ENCODE measurements at regions not wholly inside any gene's neighbourhood (a gene's known extent, or its start where the extent isn't known, plus 50 kb on each side); places are given as distances from the start of the nearest gene placed in this dataset.
A peak's percentile ranks its signal among the peaks of the same experiment; 100 is the strongest.
"Not testable (repeated sequence)": the region's sequence is repeated elsewhere in the genome, so short reads cannot be mapped to it uniquely, and the experiment has no call there.

GRCh38 chr12:31906557-31907301 lies 52.5 kb upstream of the RESF1 start:
- peaks cover 16% of the 10 kb centered on the region for H3K4me1 Mint-ChIP-seq (ENCODE audit: low read depth)
- no peaks in the 10 kb centered on the region for H3K27me3 Mint-ChIP-seq (ENCODE audit: low read depth)
- peaks cover 31% of the 10 kb centered on the region for H3K9me3 Mint-ChIP-seq
- H3K36me3 Mint-ChIP-seq (ENCODE audit: insufficient read depth): peaks cover 6% of the 10 kb centered on the region
- ATAC-seq: no peak
- no peak for DNase-seq
- H3K4me3 Mint-ChIP-seq: no peak overlapping the region

GRCh38 chr12:31903025-31903424 lies 56.2 kb upstream of the RESF1 start:
- H3K4me3 Mint-ChIP-seq: no peak overlapping the region
- H3K27me3 Mint-ChIP-seq (ENCODE audit: low read depth): no peaks in the 10 kb centered on the region
- H3K36me3 Mint-ChIP-seq (ENCODE audit: insufficient read depth): peaks cover 8% of the 10 kb centered on the region
- H3K9me3 Mint-ChIP-seq: peaks cover 28% of the 10 kb centered on the region
- H3K4me1 Mint-ChIP-seq (ENCODE audit: low read depth): peaks cover 27% of the 10 kb centered on the region
- no peak for ATAC-seq
- DNase-seq: no peak

GRCh38 chr12:31900271-31900670 lies 58.9 kb upstream of the RESF1 start:
- DNase-seq: no peak
- no peak for ATAC-seq
- Mint-ChIP-seq H3K4me1 (ENCODE audit: low read depth) (peaks cover 40% of the 10 kb centered on the region), H3K27me3 (ENCODE audit: low read depth) (no peaks in the 10 kb centered on the region), H3K36me3 (ENCODE audit: insufficient read depth) (peaks cover 14% of the 10 kb centered on the region), H3K9me3 (peaks cover 24% of the 10 kb centered on the region), H3K4me3 (no peak overlapping the region)

DNA sequence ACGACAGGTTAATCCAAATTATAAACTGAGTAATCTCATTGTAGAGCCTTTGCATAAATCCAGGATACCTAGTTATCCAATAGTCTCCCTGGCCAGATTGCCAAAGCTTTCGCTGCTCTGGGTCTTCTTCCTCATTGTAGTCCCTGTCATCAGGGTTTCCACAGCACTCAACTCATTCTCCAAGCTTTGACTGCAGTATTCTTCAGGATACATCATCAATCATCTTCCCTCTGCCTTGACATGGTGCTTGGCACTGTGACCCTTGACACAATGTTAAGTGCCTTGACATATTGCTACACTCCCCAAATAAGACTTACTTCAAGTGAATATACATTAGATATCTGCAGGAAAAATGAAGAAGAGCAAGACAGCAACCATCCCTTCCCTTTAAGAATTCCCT lies 60.1 kb upstream of the RESF1 start:
- no peak overlapping the region for H3K4me3 Mint-ChIP-seq
- DNase-seq: no peak
- peaks cover 31% of the 10 kb centered on the region for H3K9me3 Mint-ChIP-seq
- ATAC-seq: no peak
- H3K27me3 Mint-ChIP-seq (ENCODE audit: low read depth): no peaks in the 10 kb centered on the region
- peaks cover 17% of the 10 kb centered on the region for H3K36me3 Mint-ChIP-seq (ENCODE audit: insufficient read depth)
- H3K4me1 Mint-ChIP-seq (ENCODE audit: low read depth): peaks cover 48% of the 10 kb centered on the region

DNA sequence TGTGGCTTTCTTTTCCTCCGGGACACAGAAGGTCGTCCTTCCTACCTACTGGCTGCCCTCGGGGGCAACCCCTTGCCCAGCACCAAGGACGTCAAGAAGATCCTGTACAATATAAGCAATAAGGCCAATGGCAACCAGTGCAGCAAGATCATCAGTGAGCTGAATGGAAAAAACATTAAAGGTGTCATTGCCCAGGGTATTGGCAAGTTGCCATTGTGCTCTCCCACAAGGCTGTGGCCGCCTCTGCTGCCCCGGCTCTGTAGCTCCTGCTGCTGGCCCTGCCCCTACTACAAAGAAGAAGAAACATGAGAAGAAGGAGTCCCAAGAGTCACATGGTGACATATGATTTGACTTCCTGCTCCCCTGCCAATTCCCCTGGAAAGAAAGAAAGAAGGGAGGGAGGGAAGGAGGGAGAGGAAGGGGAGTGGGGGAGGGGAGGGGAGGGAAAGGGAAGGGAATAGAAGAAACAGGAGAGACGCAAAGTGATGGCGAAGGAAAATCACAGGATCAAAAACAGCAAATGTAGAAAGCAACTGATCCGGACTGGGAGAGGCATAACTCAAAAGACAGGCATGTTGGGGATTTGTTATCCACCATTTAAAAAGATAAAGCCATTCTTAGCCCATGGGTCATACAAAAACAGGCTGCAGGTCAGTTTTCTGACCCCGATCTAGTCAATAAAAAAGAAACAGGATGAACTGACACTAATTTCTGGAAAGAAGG lies 61.3 kb upstream of the RESF1 start:
- H3K4me1 Mint-ChIP-seq (ENCODE audit: low read depth): peaks cover 56% of the 10 kb centered on the region
- H3K27me3 Mint-ChIP-seq (ENCODE audit: low read depth): no peaks in the 10 kb centered on the region
- H3K9me3 Mint-ChIP-seq: peaks cover 37% of the 10 kb centered on the region
- DNase-seq (no peak), ATAC-seq (no peak)
- peak overlapping the region; percentile 9 for H3K4me3 Mint-ChIP-seq
- H3K36me3 Mint-ChIP-seq (ENCODE audit: insufficient read depth): peaks cover 19% of the 10 kb centered on the region

GRCh38 chr12:31897092-31897491 lies 62.1 kb upstream of the RESF1 start:
- Mint-ChIP-seq H3K4me1 (ENCODE audit: low read depth) (peaks cover 63% of the 10 kb centered on the region), H3K9me3 (peaks cover 37% of the 10 kb centered on the region), H3K36me3 (ENCODE audit: insufficient read depth) (peaks cover 19% of the 10 kb centered on the region), H3K4me3 (peak overlapping the region; percentile 68)
- DNase-seq; H3K27me3 Mint-ChIP-seq (ENCODE audit: low read depth); ATAC-seq: not testable (repeated sequence)

- DNase-seq: peak; percentile 78
- H3K9me3 Mint-ChIP-seq: peaks cover 37% of the 10 kb centered on the region
- H3K36me3 Mint-ChIP-seq (ENCODE audit: insufficient read depth): peaks cover 19% of the 10 kb centered on the region
- ATAC-seq: peak; percentile 99 to 100
- H3K4me3 Mint-ChIP-seq: peak overlapping the region; percentile 68
- H3K27me3 Mint-ChIP-seq (ENCODE audit: low read depth): no peaks in the 10 kb centered on the region
- H3K4me1 Mint-ChIP-seq (ENCODE audit: low read depth): peaks cover 64% of the 10 kb centered on the region
These were observed 62.6 kb upstream of the RESF1 start for GRCh38 chr12:31896514-31897039.

GRCh38 chr12:31895449-31896150 lies 63.6 kb upstream of the RESF1 start:
- peaks cover 37% of the 10 kb centered on the region for H3K9me3 Mint-ChIP-seq
- H3K36me3 Mint-ChIP-seq (ENCODE audit: insufficient read depth): peaks cover 19% of the 10 kb centered on the region
- DNase-seq (no peak), ATAC-seq (no peak)
- H3K27me3 Mint-ChIP-seq (ENCODE audit: low read depth): no peaks in the 10 kb centered on the region
- peak overlapping the region; percentile 24 for H3K4me3 Mint-ChIP-seq
- peaks cover 71% of the 10 kb centered on the region for H3K4me1 Mint-ChIP-seq (ENCODE audit: low read depth)

DNA sequence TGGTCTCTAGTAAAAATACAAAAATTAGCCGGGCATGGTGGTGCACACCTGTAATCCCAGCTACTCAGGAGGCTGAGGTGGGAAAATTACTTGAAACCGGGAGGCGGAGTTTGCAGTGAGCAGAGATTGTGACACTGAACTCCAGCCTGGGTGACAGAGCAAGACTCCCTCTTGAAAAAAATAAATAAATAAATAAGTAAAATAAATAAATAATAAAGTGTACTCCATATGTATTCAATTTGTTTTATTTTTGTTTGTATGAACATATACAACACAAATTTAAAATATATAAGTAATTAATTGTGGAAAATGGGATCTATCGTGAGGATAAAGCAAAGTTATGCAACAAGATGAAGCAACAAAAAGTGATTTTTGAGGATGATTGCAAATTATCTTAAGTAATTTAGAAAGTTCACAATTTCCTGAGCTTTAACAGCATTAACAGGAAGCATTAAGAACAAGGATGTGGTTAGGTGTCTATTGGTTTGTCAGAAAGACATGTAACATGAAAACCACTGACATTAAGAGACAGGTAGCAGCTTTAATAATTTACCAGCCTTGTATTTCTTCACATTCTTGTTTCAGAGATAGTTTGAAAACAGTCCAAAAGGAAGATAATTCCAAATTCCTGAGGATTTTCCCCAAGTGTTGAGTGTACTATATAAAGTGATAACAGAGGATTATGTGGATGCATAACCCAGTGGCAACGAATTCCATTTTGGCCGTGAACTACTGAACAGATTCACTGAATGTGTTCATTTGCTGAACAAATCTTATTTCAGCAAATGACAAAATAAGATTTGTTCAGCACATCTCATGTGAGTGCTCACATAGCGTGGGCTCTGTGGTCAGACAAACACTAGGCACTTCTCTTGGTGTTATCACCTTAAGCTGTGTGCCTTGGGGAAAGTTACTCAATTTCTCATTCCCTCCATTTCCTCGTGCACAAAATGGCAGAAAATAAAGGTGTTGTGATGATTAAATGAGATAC lies 68.6 kb upstream of the RESF1 start:
- DNase-seq: no peak
- H3K27me3 Mint-ChIP-seq (ENCODE audit: low read depth): no peaks in the 10 kb centered on the region

DNA sequence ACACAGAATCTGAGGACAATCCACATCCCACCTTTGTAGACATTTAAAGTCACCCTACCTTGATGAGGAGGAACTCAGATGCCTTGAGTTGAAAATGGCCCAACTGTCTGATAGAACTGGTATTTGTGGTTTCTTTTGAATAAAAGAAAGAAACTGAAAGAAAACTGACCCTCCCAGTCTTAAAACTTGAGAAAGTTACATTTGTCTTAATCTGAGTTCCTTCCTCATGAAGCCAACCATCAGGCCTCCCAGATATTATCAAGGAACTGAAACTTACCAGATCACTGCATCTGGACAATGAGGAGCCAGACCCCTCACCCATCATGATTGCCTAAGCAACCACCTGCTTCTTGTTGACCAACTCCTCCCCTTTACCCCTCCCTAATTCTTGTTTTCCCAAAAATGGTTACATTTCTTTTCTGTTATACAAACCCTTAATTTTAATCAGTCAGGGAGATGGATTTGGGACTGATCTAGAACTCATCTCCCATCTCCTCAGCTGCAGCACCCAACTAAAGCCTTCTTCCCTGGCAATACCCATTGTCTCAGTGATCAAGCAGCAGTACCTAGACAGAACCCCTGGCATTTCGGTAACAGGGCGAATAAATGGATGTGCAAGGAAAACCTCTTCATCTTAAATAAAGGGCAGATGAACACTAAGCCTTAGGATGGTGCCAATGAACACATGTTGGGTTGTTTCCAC lies 72.0 kb upstream of the RESF1 start:
- Mint-ChIP-seq H3K36me3 (ENCODE audit: insufficient read depth) (peaks cover 27% of the 10 kb centered on the region), H3K4me3 (peak overlapping the region; percentile 19)

More for the DNA sequence above, 68.6 kb upstream of the RESF1 start:
- Mint-ChIP-seq H3K4me3 (peak overlapping the region; percentile 21), H3K4me1 (ENCODE audit: low read depth) (peaks cover 67% of the 10 kb centered on the region), H3K36me3 (ENCODE audit: insufficient read depth) (peaks cover 28% of the 10 kb centered on the region), H3K9me3 (peaks cover 40% of the 10 kb centered on the region)
- peak; percentile 58 to 69 for ATAC-seq

GRCh38 chr12:31882682-31883081 lies 76.5 kb upstream of the RESF1 start:
- ATAC-seq: not testable (repeated sequence)

More for the DNA sequence above, 72.0 kb upstream of the RESF1 start:
- ATAC-seq (no peak), DNase-seq (no peak)
- Mint-ChIP-seq H3K4me1 (ENCODE audit: low read depth) (peaks cover 43% of the 10 kb centered on the region), H3K27me3 (ENCODE audit: low read depth) (no peaks in the 10 kb centered on the region), H3K9me3 (peaks cover 27% of the 10 kb centered on the region)

GRCh38 chr12:31880340-31880739 lies 78.9 kb upstream of the RESF1 start:
- Mint-ChIP-seq H3K9me3 (peaks cover 4% of the 10 kb centered on the region), H3K36me3 (ENCODE audit: insufficient read depth) (peaks cover 4% of the 10 kb centered on the region), H3K27me3 (ENCODE audit: low read depth) (no peaks in the 10 kb centered on the region), H3K4me1 (ENCODE audit: low read depth) (peaks cover 19% of the 10 kb centered on the region), H3K4me3 (no peak overlapping the region)
- ATAC-seq (no peak), DNase-seq (no peak)

More at GRCh38 chr12:31882682-31883081, 76.5 kb upstream of the RESF1 start:
- H3K27me3 Mint-ChIP-seq (ENCODE audit: low read depth); H3K4me3 Mint-ChIP-seq; DNase-seq: not testable (repeated sequence)
- peaks cover 18% of the 10 kb centered on the region for H3K36me3 Mint-ChIP-seq (ENCODE audit: insufficient read depth)
- H3K4me1 Mint-ChIP-seq (ENCODE audit: low read depth): peaks cover 20% of the 10 kb centered on the region
- H3K9me3 Mint-ChIP-seq: peaks cover 15% of the 10 kb centered on the region

GRCh38 chr12:31877884-31878283 lies 81.3 kb upstream of the RESF1 start:
- H3K4me3 Mint-ChIP-seq: no peak overlapping the region
- no peak for ATAC-seq
- no peaks in the 10 kb centered on the region for H3K9me3 Mint-ChIP-seq
- H3K36me3 Mint-ChIP-seq (ENCODE audit: insufficient read depth): no peaks in the 10 kb centered on the region
- H3K4me1 Mint-ChIP-seq (ENCODE audit: low read depth): peaks cover 33% of the 10 kb centered on the region
- DNase-seq: no peak
- no peaks in the 10 kb centered on the region for H3K27me3 Mint-ChIP-seq (ENCODE audit: low read depth)

Measured in activated T-cell treated with anti-CD3 and anti-CD28 coated beads, Interleukin-2, amount 50 U/mL, for 4 hours (primary cell).